HCT116 (cell line): ENCODE measurements at regions not wholly inside any gene's neighbourhood (a gene's known extent, or its start where the extent isn't known, plus 50 kb on each side); places are given as distances from the start of the nearest gene placed in this dataset.

Experiments
- ATAC-seq: fragments of 200-7000 bp; cut with Tn5 transposase; 2 replicates; pipeline ENCODE4 v1.9.1; 2020; ENCODE audit warnings: mild to moderate bottlenecking, moderate library complexity
- BruUV-seq: library from RNA; stranded (reverse); fragments of 400-500 nt; replicated peaks from 2 replicates; lab custom pipeline; 2021; lab: Mats Ljungman, UMichigan
- CTCF ChIA-PET: fragments of 300-600 bp; sonication (Branson Sonifier 250); formaldehyde crosslinking; loops from one replicate; lab custom pipeline; 2021; ENCODE audit warnings: antibody characterized with exemption; lab: Charles Lee
- POLR2A ChIA-PET: fragments of 300-600, 350-600 bp; sonication (Branson Sonifier 250); formaldehyde crosslinking; loops from one replicate; lab custom pipeline; 2021; ENCODE audit warnings: antibody characterized with exemption; lab: Charles Lee
- RAD21 ChIA-PET, 2 experiments: fragments of 300-600 bp; sonication (Branson Sonifier 250); formaldehyde crosslinking; loops; one replicate each; lab custom pipeline; 2023; ENCODE audit warnings: low total read pairs in 2 of 2; ENCODE audit not compliant: uncharacterized antibody in 2 of 2, unreplicated experiment in 2 of 2, low non-redundant PET in 1 of 2; lab: Charles Lee
- DNase-seq: peaks from one replicate; pipeline ENCODE4 v3.0.0-alpha.2; 2010; ENCODE audit warnings: low read depth, low spot score
- H2AFZ ChIP-seq: fragments of 200-600 bp; shearing (Covaris generic), sonication (generic); 2 replicates; pipeline ENCODE4 v1.6.1; 2017; ENCODE audit warnings: low read depth, mixed run types, mixed read lengths, antibody characterized with exemption, low read length; ENCODE audit not compliant: poor library complexity, severe bottlenecking
- H3K27ac ChIP-seq: 2 replicates; pipeline ENCODE4 v1.5.1; 2012; ENCODE audit warnings: low read depth, low read length
- H3K27me3 ChIP-seq: fragments of 200-600 bp; sonication (generic); 2 replicates; pipeline ENCODE4 v1.6.1; 2016; ENCODE audit warnings: mixed run types, low read length, mixed read lengths; ENCODE audit not compliant: insufficient read depth
- H3K36me3 ChIP-seq, 2 experiments: fragments of 200-500 bp in 1 of 2; fragments of 200-600 bp in 1 of 2; sonication (Bioruptor generic) in 1 of 2; sonication (generic) in 1 of 2; 2 replicates each; pipeline versions ENCODE4 v1.5.1 to v1.6.1; 2014 to 2016; ENCODE audit warnings: low read length in 2 of 2, inconsistent platforms in 1 of 2, mixed read lengths in 1 of 2, mixed run types in 1 of 2; ENCODE audit not compliant: insufficient read depth in 2 of 2, control insufficient read depth in 1 of 2
- H3K4me1 ChIP-seq, 2 experiments: fragments of 200-600 bp in 1 of 2; sonication (generic) in 1 of 2; 2 replicates each; pipeline versions ENCODE4 v1.5.1 to v1.6.1; 2012 to 2017; ENCODE audit warnings: low read length in 2 of 2, inconsistent platforms in 1 of 2, mild to moderate bottlenecking in 1 of 2, mixed read lengths in 1 of 2, mixed run types in 1 of 2, moderate library complexity in 1 of 2; ENCODE audit not compliant: insufficient read depth in 2 of 2, control insufficient read depth in 1 of 2
- H3K4me2 ChIP-seq: fragments of 200-600 bp; sonication (generic); 2 replicates; pipeline ENCODE4 v1.6.1; 2017; ENCODE audit warnings: mixed run types, low read length, mixed read lengths
- H3K4me3 ChIP-seq, 2 experiments: fragments of 200-600 bp in 1 of 2; sonication (generic) in 1 of 2; replicated peaks in 1 of 2; 2 replicates each; pipeline ENCODE4 v1.5.1; 2011 to 2016; ENCODE audit warnings: low read length in 2 of 2, control low read depth in 1 of 2, low read depth in 1 of 2, mild to moderate bottlenecking in 1 of 2, mixed read lengths in 1 of 2, mixed run types in 1 of 2
- H3K79me2 ChIP-seq: fragments of 200-600 bp; sonication (generic); 2 replicates; pipeline ENCODE4 v1.6.1; 2017; ENCODE audit warnings: mild to moderate bottlenecking, mixed run types, low read length, moderate library complexity, mixed read lengths; ENCODE audit not compliant: insufficient read depth
- H3K9ac ChIP-seq: fragments of 200-600 bp; sonication (generic); 2 replicates; pipeline ENCODE4 v1.6.1; 2016; ENCODE audit warnings: low read length, mixed read lengths
- H3K9me2 ChIP-seq: fragments of 200-600 bp; sonication (generic), shearing (Covaris generic); 2 replicates; pipeline ENCODE4 v1.6.1; 2017; ENCODE audit warnings: mixed run types, mild to moderate bottlenecking, moderate library complexity; ENCODE audit not compliant: insufficient read depth
- H3K9me3 ChIP-seq, 2 experiments: fragments of 200-500 bp in 1 of 2; fragments of 200-600 bp in 1 of 2; sonication (Bioruptor generic) in 1 of 2; sonication (generic) in 1 of 2; 2 replicates each; pipeline ENCODE4 v1.6.1; 2014 to 2017; ENCODE audit warnings: low read length in 2 of 2, mixed read lengths in 2 of 2, inconsistent platforms in 1 of 2, low read depth in 1 of 2, mild to moderate bottlenecking in 1 of 2, mixed run types in 1 of 2, moderate library complexity in 1 of 2; ENCODE audit not compliant: control insufficient read depth in 1 of 2, insufficient read depth in 1 of 2
- H4K20me1 ChIP-seq: fragments of 200-600 bp; sonication (generic), shearing (Covaris generic); 2 replicates; pipeline ENCODE4 v1.6.1; 2017; ENCODE audit warnings: mixed run types, mild to moderate bottlenecking, moderate library complexity; ENCODE audit not compliant: insufficient read depth
- CEBPB ChIP-seq: IDR thresholded peaks from 2 replicates; pipeline ENCODE4 v1.6.1; 2012; ENCODE audit warnings: low read depth
- EGR1 ChIP-seq: IDR thresholded peaks from 2 replicates; pipeline ENCODE4 v1.6.1; 2012; ENCODE audit warnings: low read depth
- EZH2 ChIP-seq: fragments of 200-600 bp; sonication (generic); IDR thresholded peaks from 2 replicates; pipeline ENCODE4 v1.6.1; 2017; ENCODE audit warnings: antibody characterized with exemption, mixed run types
- JUND ChIP-seq: IDR thresholded peaks from 2 replicates; pipeline ENCODE4 v1.6.1; 2012
- POLR2A ChIP-seq: IDR thresholded peaks from 2 replicates; pipeline ENCODE4 v1.7.0; 2011; ENCODE audit warnings: borderline replicate concordance; ENCODE audit not compliant: insufficient read depth, insufficient read length; ENCODE audit errors: extremely low read depth
- RAD21 ChIP-seq: IDR thresholded peaks from 2 replicates; pipeline ENCODE4 v1.6.1; 2012; ENCODE audit warnings: low read depth, mild to moderate bottlenecking
- REST ChIP-seq: IDR thresholded peaks from 2 replicates; pipeline ENCODE4 v1.6.1; 2012; ENCODE audit warnings: low read depth
- SP1 ChIP-seq: IDR thresholded peaks from 2 replicates; pipeline ENCODE4 v1.6.1; 2012; ENCODE audit warnings: low read depth
- ZNF274 ChIP-seq: fragments of 200-500 bp; sonication (Bioruptor generic); IDR thresholded peaks from 2 replicates; pipeline ENCODE4 v1.6.1; 2014; ENCODE audit warnings: mild to moderate bottlenecking, low read depth, low read length, inconsistent platforms
- intact Hi-C: fragments of 100-400 bp; cut with micrococcal nuclease; formaldehyde crosslinking; loops from 2 replicates; pipeline ENCODE4 v1.10.0; 2022
- TF ChIP-seq, protein P1 (sequence below): IDR thresholded peaks from 2 replicates; pipeline ENCODE4 v1.6.1; 2011; ENCODE audit warnings: mild to moderate bottlenecking, low read length, moderate library complexity; ENCODE audit not compliant: insufficient replicate concordance; ENCODE audit errors: extremely low read depth
- TF ChIP-seq, protein P2 (sequence below): IDR thresholded peaks from 2 replicates; pipeline ENCODE4 v1.6.1; 2012

GRCh38 chr3:98699132-98699531, 64.0 kb upstream of the ST3GAL6 start:
- Histone ChIP-seq H4K20me1 (no peaks in the 10 kb centered on the region), H3K79me2 (no peaks in the 10 kb centered on the region), H3K27me3 (no peaks in the 10 kb centered on the region), H3K36me3 (no peaks in the 10 kb centered on the region), H3K9ac (no peak overlapping the region), H3K27ac (no peak overlapping the region), H3K4me1 (no peaks in the 10 kb centered on the region), H2AFZ (no peak overlapping the region), H3K4me2 (no peak overlapping the region), H3K9me3 (no peaks in the 10 kb centered on the region), H3K4me3 (no peak overlapping the region), H3K9me2 (no peaks in the 10 kb centered on the region)
- DNase-seq (no peak), ATAC-seq (no peak)
- TF ChIP-seq JUND (no peak), SP1 (no peak), REST (no peak)
- no TSS peak for BruUV-seq
- ChIA-PET CTCF (no interaction called here), POLR2A (no interaction called here), RAD21 (no interaction called here)
- intact Hi-C loops: no loop called here

DNA sequence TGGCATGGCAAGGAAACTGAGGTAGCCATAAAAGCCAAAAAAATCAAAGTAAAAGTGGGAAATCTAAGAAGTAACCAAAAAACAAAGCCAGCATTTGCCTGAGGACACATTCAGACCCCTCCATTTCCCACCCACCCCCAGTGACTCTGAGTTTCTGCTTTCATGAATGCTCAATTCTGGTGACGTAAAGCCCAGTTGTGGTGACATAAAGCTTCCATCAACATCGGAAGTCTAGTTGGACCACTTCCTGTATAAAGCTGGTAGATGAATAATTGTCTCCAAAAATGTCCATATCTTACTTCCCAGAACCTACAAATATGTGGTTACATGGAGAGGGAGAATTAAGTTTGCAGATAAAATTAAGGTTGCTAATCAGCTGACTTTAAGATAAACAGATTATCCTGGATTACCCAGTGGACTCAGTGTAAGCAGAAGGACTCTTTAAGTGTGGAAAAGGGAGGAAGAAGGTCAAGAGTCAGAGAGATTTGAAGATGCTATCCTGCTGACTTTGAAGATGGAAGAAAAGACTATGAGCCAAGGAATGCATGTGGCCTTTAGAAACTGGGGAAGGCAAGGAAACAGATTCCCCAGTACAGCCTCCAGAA, 62.0 kb upstream of the ST3GAL6 start:
- no peaks in the 10 kb centered on the region for H3K4me1 ChIP-seq
- H3K36me3 ChIP-seq: no peaks in the 10 kb centered on the region
- H4K20me1 ChIP-seq: no peaks in the 10 kb centered on the region
- POLR2A ChIA-PET: no interaction called here
- no peaks in the 10 kb centered on the region for H3K9me2 ChIP-seq
- no peaks in the 10 kb centered on the region for H3K9me3 ChIP-seq
- intact Hi-C loops: no loop called here
- DNase-seq (no peak), ATAC-seq (no peak)
- RAD21 ChIA-PET: no interaction called here
- H3K79me2 ChIP-seq: no peaks in the 10 kb centered on the region
- no peak overlapping the region for H3K27ac ChIP-seq
- no peak overlapping the region for H3K4me2 ChIP-seq
- no peak overlapping the region for H3K9ac ChIP-seq
- CTCF ChIA-PET: no interaction called here
- BruUV-seq: no TSS peak
- H3K27me3 ChIP-seq: no peaks in the 10 kb centered on the region
- no peak overlapping the region for H2AFZ ChIP-seq
- no peak overlapping the region for H3K4me3 ChIP-seq
- TF ChIP-seq REST (no peak), CEBPB (no peak), SP1 (no peak), EZH2 (no peak), ZNF274 (no peak), POLR2A (no peak), EGR1 (no peak), RAD21 (no peak)
- TF ChIP-seq, protein P1, sequence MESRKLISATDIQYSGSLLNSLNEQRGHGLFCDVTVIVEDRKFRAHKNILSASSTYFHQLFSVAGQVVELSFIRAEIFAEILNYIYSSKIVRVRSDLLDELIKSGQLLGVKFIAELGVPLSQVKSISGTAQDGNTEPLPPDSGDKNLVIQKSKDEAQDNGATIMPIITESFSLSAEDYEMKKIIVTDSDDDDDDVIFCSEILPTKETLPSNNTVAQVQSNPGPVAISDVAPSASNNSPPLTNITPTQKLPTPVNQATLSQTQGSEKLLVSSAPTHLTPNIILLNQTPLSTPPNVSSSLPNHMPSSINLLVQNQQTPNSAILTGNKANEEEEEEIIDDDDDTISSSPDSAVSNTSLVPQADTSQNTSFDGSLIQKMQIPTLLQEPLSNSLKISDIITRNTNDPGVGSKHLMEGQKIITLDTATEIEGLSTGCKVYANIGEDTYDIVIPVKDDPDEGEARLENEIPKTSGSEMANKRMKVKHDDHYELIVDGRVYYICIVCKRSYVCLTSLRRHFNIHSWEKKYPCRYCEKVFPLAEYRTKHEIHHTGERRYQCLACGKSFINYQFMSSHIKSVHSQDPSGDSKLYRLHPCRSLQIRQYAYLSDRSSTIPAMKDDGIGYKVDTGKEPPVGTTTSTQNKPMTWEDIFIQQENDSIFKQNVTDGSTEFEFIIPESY: no peak
- TF ChIP-seq, protein P2, sequence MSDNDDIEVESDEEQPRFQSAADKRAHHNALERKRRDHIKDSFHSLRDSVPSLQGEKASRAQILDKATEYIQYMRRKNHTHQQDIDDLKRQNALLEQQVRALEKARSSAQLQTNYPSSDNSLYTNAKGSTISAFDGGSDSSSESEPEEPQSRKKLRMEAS: no peak
